ENCODE measurements at regions not wholly inside any gene's neighbourhood (a gene's known extent, or its start where the extent isn't known, plus 50 kb on each side); places are given as distances from the start of the nearest gene placed in this dataset.

DNA sequence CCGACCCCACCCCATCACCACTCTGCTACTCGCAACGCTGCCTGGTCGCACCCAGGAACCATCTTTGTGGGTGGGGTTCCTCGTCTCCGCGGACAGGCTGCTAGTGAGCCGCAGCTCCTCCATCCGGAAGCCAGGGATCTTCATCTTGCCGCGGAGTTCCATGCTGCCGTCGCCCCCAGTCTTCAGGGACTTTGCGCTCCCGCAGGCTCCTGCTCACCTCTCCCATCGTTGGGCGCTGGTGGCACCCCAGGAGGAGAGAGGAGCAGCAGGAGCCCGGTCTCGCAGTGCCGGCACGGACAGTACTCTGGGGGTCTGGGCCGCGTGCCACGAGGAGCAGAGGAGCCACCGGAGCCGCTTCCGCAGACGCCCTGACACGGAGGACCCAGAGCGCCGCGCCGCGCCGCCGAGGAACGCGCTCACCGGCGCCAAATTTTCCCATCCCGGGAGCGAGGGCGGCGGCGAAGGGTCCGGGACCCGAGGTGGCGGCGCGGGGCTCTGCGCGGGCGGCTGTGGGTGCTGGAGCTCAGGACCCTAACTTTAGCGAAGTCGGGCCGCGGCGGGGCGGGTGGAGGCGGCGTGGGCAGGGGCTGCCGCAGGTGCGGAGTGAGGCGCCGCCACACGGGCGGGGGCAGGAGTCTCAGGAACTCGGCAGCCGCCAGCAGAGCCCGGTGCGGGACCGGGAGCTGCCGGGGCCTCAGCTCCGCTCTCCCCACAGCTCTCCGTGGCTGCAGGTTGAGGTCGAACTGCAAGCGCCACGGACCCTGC is 750.1 kb upstream of the SORCS1 start:
- TF ChIP-seq, protein P1, sequence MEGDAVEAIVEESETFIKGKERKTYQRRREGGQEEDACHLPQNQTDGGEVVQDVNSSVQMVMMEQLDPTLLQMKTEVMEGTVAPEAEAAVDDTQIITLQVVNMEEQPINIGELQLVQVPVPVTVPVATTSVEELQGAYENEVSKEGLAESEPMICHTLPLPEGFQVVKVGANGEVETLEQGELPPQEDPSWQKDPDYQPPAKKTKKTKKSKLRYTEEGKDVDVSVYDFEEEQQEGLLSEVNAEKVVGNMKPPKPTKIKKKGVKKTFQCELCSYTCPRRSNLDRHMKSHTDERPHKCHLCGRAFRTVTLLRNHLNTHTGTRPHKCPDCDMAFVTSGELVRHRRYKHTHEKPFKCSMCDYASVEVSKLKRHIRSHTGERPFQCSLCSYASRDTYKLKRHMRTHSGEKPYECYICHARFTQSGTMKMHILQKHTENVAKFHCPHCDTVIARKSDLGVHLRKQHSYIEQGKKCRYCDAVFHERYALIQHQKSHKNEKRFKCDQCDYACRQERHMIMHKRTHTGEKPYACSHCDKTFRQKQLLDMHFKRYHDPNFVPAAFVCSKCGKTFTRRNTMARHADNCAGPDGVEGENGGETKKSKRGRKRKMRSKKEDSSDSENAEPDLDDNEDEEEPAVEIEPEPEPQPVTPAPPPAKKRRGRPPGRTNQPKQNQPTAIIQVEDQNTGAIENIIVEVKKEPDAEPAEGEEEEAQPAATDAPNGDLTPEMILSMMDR (IDR thresholded peaks at IDR 0.05; ENCODE audit: insufficient read depth, low read length, poor library complexity, severe bottlenecking), result no peak
- TF ChIP-seq EZH2phosphoT487 (conservative IDR thresholded peaks at IDR 0.05; ENCODE audit: low read length), result no peak
